Hepatocyte (in vitro differentiated cells): ENCODE measurements at regions not wholly inside any gene's neighbourhood (a gene's known extent, or its start where the extent isn't known, plus 50 kb on each side); places are given as distances from the start of the nearest gene placed in this dataset.

Experiments used
- CTCF ChIP-seq: fragments of 200-600 bp; sonication (generic); IDR thresholded peaks from 2 replicates; pipeline ENCODE4 v1.5.1; 2016; ENCODE audit warnings: antibody characterized with exemption, mild to moderate bottlenecking; ENCODE audit not compliant: poor library complexity
- EZH2 ChIP-seq: fragments of 200-600 bp; sonication (generic); IDR thresholded peaks from 2 replicates; pipeline ENCODE4 v1.6.1; 2016; ENCODE audit warnings: antibody characterized with exemption, mild to moderate bottlenecking, borderline replicate concordance

GRCh38 chr2:105962221-105962620 lies 217.5 kb downstream of the NCK2 start:
- no peak for TF ChIP-seq CTCF
- TF ChIP-seq EZH2, result no peak
